ENCODE measurements at regions not wholly inside any gene's neighbourhood (a gene's known extent, or its start where the extent isn't known, plus 50 kb on each side); places are given as distances from the start of the nearest gene placed in this dataset.

DNA sequence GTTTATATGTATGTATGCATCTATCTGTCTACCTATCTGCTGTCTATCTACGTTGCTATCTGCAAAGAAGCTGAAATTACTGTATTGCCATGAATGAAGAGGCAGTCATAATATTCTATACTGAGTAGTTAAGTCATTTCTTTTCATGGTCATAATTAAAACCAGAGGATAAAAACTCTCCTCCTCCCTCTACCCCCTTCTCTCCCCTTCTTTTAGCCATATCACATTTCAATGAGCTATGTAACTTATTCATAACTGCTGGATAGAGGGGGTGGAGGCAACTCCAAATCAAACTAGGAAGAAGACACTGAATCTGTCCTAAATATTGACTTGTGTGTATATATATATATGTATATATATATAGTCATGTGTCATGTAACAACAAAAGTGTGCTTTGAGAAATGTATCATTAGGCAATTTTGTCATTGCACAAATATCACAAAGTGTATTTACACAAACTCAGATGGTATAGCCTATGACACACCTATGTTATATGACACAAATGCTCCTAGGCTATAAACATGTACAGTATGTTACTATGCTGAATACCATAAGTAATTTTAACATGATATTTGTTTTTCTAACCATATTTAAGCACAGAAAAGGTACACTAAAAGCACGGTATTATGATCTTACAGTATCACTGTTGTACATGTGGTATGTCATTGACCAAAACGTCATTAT is 229.7 kb upstream of the KCNMB2 start:
- TF ChIP-seq CTCF (IDR thresholded peaks at IDR 0.05), result no peak
- H3K4me3 Mint-ChIP-seq, result no peak overlapping the region
- H3K27ac Mint-ChIP-seq, result no peak overlapping the region
- intact Hi-C loops (cut with DNase I, micrococcal nuclease), result no loop called here
- H3K4me3 ChIP-seq (ENCODE audit: low read length), result no peak overlapping the region
- no peaks in the 10 kb centered on the region for H3K9me3 Mint-ChIP-seq
- H3K36me3 Mint-ChIP-seq (ENCODE audit: low read depth), result no peaks in the 10 kb centered on the region
- H3K4me1 Mint-ChIP-seq (ENCODE audit: low read depth), result no peaks in the 10 kb centered on the region
- no peaks in the 10 kb centered on the region for H3K4me1 ChIP-seq (ENCODE audit: insufficient read depth, low read length)
- H3K9me3 ChIP-seq (ENCODE audit: control insufficient read depth in 1 of 2, insufficient read depth in 1 of 2, low read length in 2 of 2), result no peaks in the 10 kb centered on the region
- ATAC-seq (ENCODE audit: poor library complexity) (no peak), DNase-seq (no peak)
- ChIA-PET POLR2A (no interaction called here), CTCF (no interaction called here)
- H3K36me3 ChIP-seq (ENCODE audit: insufficient read depth, low read length), result no peaks in the 10 kb centered on the region
- H3K27me3 Mint-ChIP-seq, result no peaks in the 10 kb centered on the region
- H3K27ac ChIP-seq (ENCODE audit: low read depth in 1 of 2, low read length in 2 of 2), result no peak overlapping the region
- H3K27me3 ChIP-seq (ENCODE audit: control insufficient read depth in 1 of 2, insufficient read depth in 2 of 2, low read length in 2 of 2), result no peaks in the 10 kb centered on the region

DNA sequence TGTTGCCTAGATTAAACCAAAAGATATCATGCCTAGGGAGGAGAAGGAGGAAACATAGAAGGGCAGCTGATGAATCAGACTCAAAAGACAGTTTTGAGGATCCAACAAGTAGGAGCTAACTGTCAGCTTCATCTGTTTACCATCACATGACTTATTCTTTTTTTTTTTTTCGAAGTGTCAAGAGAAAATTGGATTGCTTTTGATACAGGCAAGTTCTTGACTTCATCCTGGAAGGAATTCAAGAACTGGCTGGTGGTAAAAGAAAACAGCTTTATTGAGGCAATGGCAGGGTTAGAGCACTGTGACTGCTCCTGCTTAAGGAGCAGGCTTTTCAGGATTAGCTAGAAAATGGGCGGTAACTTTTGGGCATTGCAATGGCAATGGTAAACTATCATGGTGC is 227.5 kb upstream of the KCNMB2 start:
- TF ChIP-seq CTCF (IDR thresholded peaks at IDR 0.05), result no peak
- no peak overlapping the region for H3K4me3 Mint-ChIP-seq
- H3K27ac ChIP-seq (ENCODE audit: low read depth in 1 of 2, low read length in 2 of 2), result no peak overlapping the region
- H3K4me1 Mint-ChIP-seq (ENCODE audit: low read depth), result no peaks in the 10 kb centered on the region
- H3K36me3 ChIP-seq (ENCODE audit: insufficient read depth, low read length), result no peaks in the 10 kb centered on the region
- DNase-seq (no peak), ATAC-seq (ENCODE audit: poor library complexity) (no peak)
- no peaks in the 10 kb centered on the region for H3K4me1 ChIP-seq (ENCODE audit: insufficient read depth, low read length)
- no peak overlapping the region for H3K4me3 ChIP-seq (ENCODE audit: low read length)
- H3K27me3 Mint-ChIP-seq, result no peaks in the 10 kb centered on the region
- H3K36me3 Mint-ChIP-seq (ENCODE audit: low read depth), result no peaks in the 10 kb centered on the region
- no peaks in the 10 kb centered on the region for H3K27me3 ChIP-seq (ENCODE audit: control insufficient read depth in 1 of 2, insufficient read depth in 2 of 2, low read length in 2 of 2)
- H3K9me3 ChIP-seq (ENCODE audit: control insufficient read depth in 1 of 2, insufficient read depth in 1 of 2, low read length in 2 of 2), result no peaks in the 10 kb centered on the region
- H3K27ac Mint-ChIP-seq, result no peak overlapping the region
- H3K9me3 Mint-ChIP-seq, result no peaks in the 10 kb centered on the region
- intact Hi-C loops (cut with DNase I, micrococcal nuclease), result no loop called here
- ChIA-PET POLR2A (no interaction called here), CTCF (no interaction called here)

GRCh38 chr3:178310949-178311348 is 225.3 kb upstream of the KCNMB2 start:
- POLR2A ChIA-PET, result no interaction called here
- no peak overlapping the region for H3K27ac Mint-ChIP-seq

More at GRCh38 chr3:178310949-178311348, 225.3 kb upstream of the KCNMB2 start:
- H3K9me3 Mint-ChIP-seq, result no peaks in the 10 kb centered on the region
- Histone ChIP-seq H3K27me3 (ENCODE audit: control insufficient read depth in 1 of 2, insufficient read depth in 2 of 2, low read length in 2 of 2) (no peaks in the 10 kb centered on the region), H3K4me1 (ENCODE audit: insufficient read depth, low read length) (no peaks in the 10 kb centered on the region), H3K27ac (ENCODE audit: low read depth in 1 of 2, low read length in 2 of 2) (no peak overlapping the region), H3K4me3 (ENCODE audit: low read length) (no peak overlapping the region), H3K9me3 (ENCODE audit: control insufficient read depth in 1 of 2, insufficient read depth in 1 of 2, low read length in 2 of 2) (no peaks in the 10 kb centered on the region), H3K36me3 (ENCODE audit: insufficient read depth, low read length) (no peaks in the 10 kb centered on the region)
- DNase-seq (no peak), ATAC-seq (ENCODE audit: poor library complexity) (no peak)
- H3K36me3 Mint-ChIP-seq (ENCODE audit: low read depth), result no peaks in the 10 kb centered on the region
- CTCF ChIA-PET, result no interaction called here
- TF ChIP-seq CTCF (IDR thresholded peaks at IDR 0.05), result no peak
- H3K4me3 Mint-ChIP-seq, result no peak overlapping the region
- H3K27me3 Mint-ChIP-seq, result no peaks in the 10 kb centered on the region
- intact Hi-C loops (cut with DNase I, micrococcal nuclease), result no loop called here
- no peaks in the 10 kb centered on the region for H3K4me1 Mint-ChIP-seq (ENCODE audit: low read depth)
